Activated T-helper 17 cell treated with anti-CD3 and anti-CD28 coated beads, Interleukin-2, amount 50 U/mL, for 72 hours (primary cell): ENCODE measurements at regions not wholly inside any gene's neighbourhood (a gene's known extent, or its start where the extent isn't known, plus 50 kb on each side); places are given as distances from the start of the nearest gene placed in this dataset.

ENCODE experiments used
- ATAC-seq: fragments of 150-1000 bp; cut with Tn5 transposase; replicated peaks from 2 replicates; pipeline ENCODE4 v1.10.0; 2021; ENCODE audit warnings: mild to moderate bottlenecking, moderate library complexity
- H3K27ac Mint-ChIP-seq: one replicate; pipeline ENCODE4 v1.8.0; 2022; ENCODE audit warnings: mixed read lengths
- H3K27me3 Mint-ChIP-seq: one replicate; pipeline ENCODE4 v1.8.0; 2022; ENCODE audit warnings: mixed read lengths
- H3K36me3 Mint-ChIP-seq: one replicate; pipeline ENCODE4 v1.8.0; 2022; ENCODE audit warnings: low read depth, mild to moderate bottlenecking, mixed read lengths
- H3K4me1 Mint-ChIP-seq: one replicate; pipeline ENCODE4 v1.8.0; 2022; ENCODE audit warnings: mixed read lengths
- H3K4me3 Mint-ChIP-seq: one replicate; pipeline ENCODE4 v1.8.0; 2022; ENCODE audit warnings: mild to moderate bottlenecking, mixed read lengths
- H3K9me3 Mint-ChIP-seq: one replicate; pipeline ENCODE4 v1.8.0; 2022; ENCODE audit warnings: mixed read lengths

GRCh38 chr1:81706650-81707435 lies 93.9 kb upstream of the ADGRL2 start:
- Mint-ChIP-seq H3K4me1 (no peaks in the 10 kb centered on the region), H3K27me3 (no peaks in the 10 kb centered on the region), H3K36me3 (no peaks in the 10 kb centered on the region), H3K9me3 (peaks cover 10% of the 10 kb centered on the region), H3K27ac (no peak overlapping the region), H3K4me3 (no peak overlapping the region)
- ATAC-seq, result no peak

- Mint-ChIP-seq H3K27ac (no peak overlapping the region), H3K36me3 (no peaks in the 10 kb centered on the region), H3K4me3 (no peak overlapping the region), H3K9me3 (peaks cover 10% of the 10 kb centered on the region), H3K27me3 (no peaks in the 10 kb centered on the region), H3K4me1 (no peaks in the 10 kb centered on the region)
- no peak for ATAC-seq
These were observed 96.8 kb upstream of the ADGRL2 start for GRCh38 chr1:81703756-81704463.

GRCh38 chr1:81703391-81703755 lies 97.4 kb upstream of the ADGRL2 start:
- H3K27me3 Mint-ChIP-seq, result no peaks in the 10 kb centered on the region
- H3K9me3 Mint-ChIP-seq, result peaks cover 10% of the 10 kb centered on the region
- no peak overlapping the region for H3K4me3 Mint-ChIP-seq
- no peak overlapping the region for H3K27ac Mint-ChIP-seq
- ATAC-seq, result no peak
- no peaks in the 10 kb centered on the region for H3K4me1 Mint-ChIP-seq
- H3K36me3 Mint-ChIP-seq, result no peaks in the 10 kb centered on the region

- Mint-ChIP-seq H3K27ac (no peak overlapping the region), H3K36me3 (no peaks in the 10 kb centered on the region), H3K9me3 (peaks cover 10% of the 10 kb centered on the region), H3K4me1 (no peaks in the 10 kb centered on the region), H3K4me3 (no peak overlapping the region), H3K27me3 (no peaks in the 10 kb centered on the region)
- ATAC-seq, result no peak
These were observed 97.8 kb upstream of the ADGRL2 start for GRCh38 chr1:81702903-81703302.

- Mint-ChIP-seq H3K36me3 (no peaks in the 10 kb centered on the region), H3K4me3 (no peak overlapping the region), H3K27me3 (no peaks in the 10 kb centered on the region), H3K9me3 (peaks cover 10% of the 10 kb centered on the region), H3K4me1 (no peaks in the 10 kb centered on the region), H3K27ac (no peak overlapping the region)
- peak; percentile 18 for ATAC-seq
These were observed 98.5 kb upstream of the ADGRL2 start for GRCh38 chr1:81702079-81702715.

- Mint-ChIP-seq H3K27ac (no peak overlapping the region), H3K4me3 (no peak overlapping the region), H3K27me3 (no peaks in the 10 kb centered on the region), H3K4me1 (no peaks in the 10 kb centered on the region), H3K36me3 (no peaks in the 10 kb centered on the region), H3K9me3 (peaks cover 13% of the 10 kb centered on the region)
- no peak for ATAC-seq
These were observed 99.8 kb upstream of the ADGRL2 start for GRCh38 chr1:81700728-81701470.

GRCh38 chr1:81699234-81699633 lies 101.5 kb upstream of the ADGRL2 start:
- Mint-ChIP-seq H3K4me1 (no peaks in the 10 kb centered on the region), H3K9me3 (peaks cover 13% of the 10 kb centered on the region), H3K27me3 (no peaks in the 10 kb centered on the region), H3K36me3 (no peaks in the 10 kb centered on the region), H3K27ac (no peak overlapping the region), H3K4me3 (no peak overlapping the region)
- ATAC-seq, result no peak

GRCh38 chr1:81695741-81696140 lies 105.0 kb upstream of the ADGRL2 start:
- Mint-ChIP-seq H3K4me1 (no peaks in the 10 kb centered on the region), H3K27ac (no peak overlapping the region), H3K4me3 (no peak overlapping the region), H3K9me3 (peaks cover 7% of the 10 kb centered on the region), H3K36me3 (no peaks in the 10 kb centered on the region), H3K27me3 (no peaks in the 10 kb centered on the region)
- ATAC-seq, result no peak

GRCh38 chr1:81693316-81693715 lies 107.4 kb upstream of the ADGRL2 start:
- no peak for ATAC-seq
- no peak overlapping the region for H3K27ac Mint-ChIP-seq
- peaks cover 14% of the 10 kb centered on the region for H3K9me3 Mint-ChIP-seq
- no peaks in the 10 kb centered on the region for H3K36me3 Mint-ChIP-seq
- no peaks in the 10 kb centered on the region for H3K4me1 Mint-ChIP-seq
- H3K27me3 Mint-ChIP-seq, result no peaks in the 10 kb centered on the region
- H3K4me3 Mint-ChIP-seq, result no peak overlapping the region

GRCh38 chr1:81690676-81691453 lies 109.9 kb upstream of the ADGRL2 start:
- Mint-ChIP-seq H3K27me3 (no peaks in the 10 kb centered on the region), H3K27ac (no peak overlapping the region), H3K36me3 (no peaks in the 10 kb centered on the region), H3K9me3 (peaks cover 21% of the 10 kb centered on the region), H3K4me3 (no peak overlapping the region), H3K4me1 (no peaks in the 10 kb centered on the region)
- no peak for ATAC-seq

GRCh38 chr1:81689531-81689941 lies 111.2 kb upstream of the ADGRL2 start:
- no peak for ATAC-seq
- no peaks in the 10 kb centered on the region for H3K36me3 Mint-ChIP-seq
- H3K27ac Mint-ChIP-seq, result no peak overlapping the region
- H3K4me3 Mint-ChIP-seq, result no peak overlapping the region
- H3K27me3 Mint-ChIP-seq, result no peaks in the 10 kb centered on the region
- H3K4me1 Mint-ChIP-seq, result no peaks in the 10 kb centered on the region
- H3K9me3 Mint-ChIP-seq, result peaks cover 21% of the 10 kb centered on the region

GRCh38 chr1:81682490-81682889 lies 118.2 kb upstream of the ADGRL2 start:
- no peak overlapping the region for H3K27ac Mint-ChIP-seq
- H3K36me3 Mint-ChIP-seq, result no peaks in the 10 kb centered on the region
- no peaks in the 10 kb centered on the region for H3K4me1 Mint-ChIP-seq
- ATAC-seq, result no peak
- H3K9me3 Mint-ChIP-seq, result peaks cover 7% of the 10 kb centered on the region
- no peaks in the 10 kb centered on the region for H3K27me3 Mint-ChIP-seq
- H3K4me3 Mint-ChIP-seq, result no peak overlapping the region

GRCh38 chr1:81681601-81682266 lies 119.0 kb upstream of the ADGRL2 start:
- Mint-ChIP-seq H3K27me3 (no peaks in the 10 kb centered on the region), H3K4me3 (no peak overlapping the region), H3K36me3 (no peaks in the 10 kb centered on the region), H3K4me1 (no peaks in the 10 kb centered on the region), H3K27ac (no peak overlapping the region), H3K9me3 (peaks cover 8% of the 10 kb centered on the region)
- ATAC-seq, result no peak
